Mononuclear cell (primary cell): ENCODE measurements at regions not wholly inside any gene's neighbourhood (a gene's known extent, or its start where the extent isn't known, plus 50 kb on each side); places are given as distances from the start of the nearest gene placed in this dataset.
A peak's percentile ranks its signal among the peaks of the same experiment; 100 is the strongest.

Source experiments
- H3K27me3 ChIP-seq: 2 replicates; pipeline ENCODE4 v1.6.0; 2011; ENCODE audit warnings: low read length, control low read depth; ENCODE audit not compliant: insufficient read depth
- H3K4me1 ChIP-seq: 2 replicates; pipeline ENCODE4 v1.5.1; 2011; ENCODE audit warnings: mild to moderate bottlenecking, low read length, control low read depth; ENCODE audit not compliant: insufficient read depth
- H3K4me3 ChIP-seq: 2 replicates; pipeline ENCODE4 v1.5.1; 2011; ENCODE audit warnings: mild to moderate bottlenecking, low read length, moderate library complexity
- H3K9me3 ChIP-seq: 2 replicates; pipeline ENCODE4 v1.5.1; 2011; ENCODE audit warnings: low read depth, mild to moderate bottlenecking, control low read depth, low read length

DNA sequence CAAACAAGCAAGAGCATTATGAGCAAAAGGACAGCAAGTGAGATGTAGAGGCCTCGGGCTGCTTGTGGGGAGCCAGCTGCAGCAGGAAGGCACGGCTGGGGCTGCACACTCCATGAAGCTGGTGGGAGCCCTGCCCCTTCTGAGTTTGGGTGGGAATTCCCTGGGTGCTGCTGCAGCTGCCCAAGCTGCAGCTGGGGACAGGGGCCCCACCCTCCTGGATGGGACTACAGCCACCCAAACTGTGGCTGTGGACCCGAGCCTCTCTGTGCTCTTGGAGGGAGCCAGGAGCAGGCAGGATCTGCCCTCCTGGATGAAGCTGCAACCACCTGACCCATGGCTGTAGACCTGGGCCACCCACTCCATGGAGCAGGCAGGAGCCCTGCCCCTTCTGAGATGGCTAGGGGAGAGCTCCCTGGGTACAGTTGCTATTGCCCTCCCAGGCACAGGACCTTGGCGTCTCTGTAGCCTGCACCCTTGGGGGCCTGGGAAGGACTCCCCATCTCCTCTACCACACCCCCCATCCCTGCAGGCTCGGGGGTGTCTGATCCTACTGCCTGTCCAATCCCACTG is 159.1 kb downstream of the ERCC6L2 start:
- no peaks in the 10 kb centered on the region for H3K9me3 ChIP-seq
- no peaks in the 10 kb centered on the region for H3K27me3 ChIP-seq
- H3K4me1 ChIP-seq: no peaks in the 10 kb centered on the region
- no peak overlapping the region for H3K4me3 ChIP-seq

DNA sequence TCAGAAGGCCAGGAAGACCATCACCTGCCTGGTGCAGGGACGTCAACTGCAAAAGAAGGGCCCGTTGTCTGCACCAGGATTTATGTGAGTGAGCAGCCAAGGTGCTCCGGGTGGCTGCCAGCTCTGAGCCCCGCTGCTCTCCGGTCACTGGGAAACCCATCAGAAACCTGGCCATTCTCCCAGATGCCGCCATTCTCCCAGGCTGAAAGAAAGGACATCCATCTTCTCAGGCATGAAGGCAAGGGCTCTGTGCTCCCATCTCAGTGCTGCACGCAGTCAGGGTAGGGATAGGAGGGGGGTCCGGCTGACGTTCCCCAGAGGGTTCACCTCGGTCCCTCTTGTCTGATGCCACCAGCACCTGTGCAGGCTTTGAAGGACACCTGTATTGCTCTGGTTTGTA is 158.4 kb downstream of the ERCC6L2 start:
- H3K27me3 ChIP-seq: no peaks in the 10 kb centered on the region
- H3K4me3 ChIP-seq: no peak overlapping the region
- no peaks in the 10 kb centered on the region for H3K4me1 ChIP-seq
- no peaks in the 10 kb centered on the region for H3K9me3 ChIP-seq

DNA sequence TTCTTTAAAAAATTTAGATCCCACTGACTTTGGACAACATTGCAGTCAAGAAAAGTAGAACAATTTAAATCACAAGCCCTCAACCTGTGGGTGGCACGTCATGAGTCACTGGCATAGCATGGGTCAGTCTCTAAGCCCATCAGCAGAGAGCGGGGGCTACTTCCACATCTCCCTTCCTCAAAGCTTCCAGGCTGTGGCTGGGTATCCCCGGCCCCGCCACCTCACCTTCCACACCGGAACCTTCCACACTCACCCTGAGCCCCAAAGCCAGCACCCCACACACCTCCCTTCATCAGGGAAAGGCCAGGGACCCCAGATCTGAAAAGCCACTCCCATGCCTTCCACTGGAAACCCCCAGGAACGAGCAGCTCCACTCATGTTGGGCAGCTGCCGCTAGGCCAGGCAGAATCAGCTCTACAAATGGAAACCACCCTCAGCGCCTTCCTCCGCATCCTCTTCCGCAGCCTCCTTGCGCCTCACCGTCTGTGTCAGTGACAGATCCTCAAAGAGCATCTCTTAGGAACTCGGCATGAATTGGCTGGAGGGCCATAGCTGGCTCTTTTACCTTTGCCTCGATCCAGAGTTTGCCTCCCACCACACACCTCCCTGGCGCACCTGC is 156.5 kb downstream of the ERCC6L2 start:
- Histone ChIP-seq H3K27me3 (peaks cover 15% of the 10 kb centered on the region), H3K9me3 (no peaks in the 10 kb centered on the region), H3K4me1 (peaks cover 8% of the 10 kb centered on the region), H3K4me3 (no peak overlapping the region)

DNA sequence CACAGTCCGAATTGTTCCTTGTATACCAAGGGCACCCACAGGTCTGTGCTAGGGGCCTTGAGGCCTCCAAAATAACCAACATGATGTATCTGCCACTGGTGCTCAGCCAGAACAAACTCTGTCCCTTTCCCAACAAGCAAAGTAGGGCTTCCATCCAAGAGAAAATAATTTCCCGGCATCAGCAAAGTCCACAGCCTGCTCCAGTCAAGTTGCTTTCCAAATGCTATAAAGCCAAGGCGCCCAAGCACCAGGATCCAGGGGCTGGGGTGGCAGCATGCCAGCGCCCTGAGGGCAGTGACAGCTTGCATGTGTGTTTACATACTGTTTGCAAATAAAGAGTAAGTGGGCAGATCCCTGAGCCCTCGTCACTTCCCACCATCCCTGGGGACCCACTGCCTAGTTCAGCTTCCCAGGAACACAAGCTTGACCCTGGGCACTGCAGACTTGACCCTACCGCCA is 155.9 kb downstream of the ERCC6L2 start:
- Histone ChIP-seq H3K4me1 (peaks cover 13% of the 10 kb centered on the region), H3K4me3 (no peak overlapping the region), H3K9me3 (no peaks in the 10 kb centered on the region), H3K27me3 (peaks cover 21% of the 10 kb centered on the region)

DNA sequence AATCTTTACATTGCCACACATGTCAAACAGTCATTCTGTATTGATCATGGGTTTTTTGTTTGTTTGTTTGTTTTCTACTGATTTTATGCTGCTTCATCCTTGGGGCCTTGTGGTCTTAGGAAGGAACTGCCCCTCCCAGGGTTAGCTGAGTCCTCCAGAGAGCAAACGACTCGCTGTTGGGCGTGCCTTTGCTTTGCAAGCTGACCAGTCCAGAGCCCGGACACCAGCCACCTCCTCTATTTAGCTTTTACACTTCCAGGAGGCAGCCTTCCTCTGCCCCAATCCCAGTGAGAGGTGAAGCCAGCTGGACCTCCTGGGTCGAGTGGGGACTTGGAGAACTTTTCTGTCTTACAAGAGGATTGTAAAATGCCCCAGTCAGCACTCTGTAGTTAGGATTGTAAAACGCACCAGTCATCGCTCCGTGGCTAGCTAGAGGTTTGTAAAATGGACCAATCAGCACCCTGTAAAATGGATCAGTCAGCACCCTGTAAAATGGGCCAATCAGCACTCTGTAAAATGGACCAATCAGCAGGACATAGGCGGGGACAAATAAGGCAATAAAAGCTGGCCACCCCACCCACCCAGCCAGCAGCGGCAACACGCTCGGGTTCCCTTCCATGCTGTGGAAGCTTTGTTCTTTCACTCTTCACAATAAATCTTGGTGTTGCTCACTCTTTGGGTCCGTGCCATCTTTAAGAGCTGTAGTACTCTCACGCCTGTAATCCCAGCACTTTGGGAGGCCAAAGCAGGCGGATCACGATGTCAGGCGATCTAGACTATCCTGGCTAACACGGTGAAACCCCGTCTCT is 154.4 kb downstream of the ERCC6L2 start:
- no peak overlapping the region for H3K4me3 ChIP-seq

DNA sequence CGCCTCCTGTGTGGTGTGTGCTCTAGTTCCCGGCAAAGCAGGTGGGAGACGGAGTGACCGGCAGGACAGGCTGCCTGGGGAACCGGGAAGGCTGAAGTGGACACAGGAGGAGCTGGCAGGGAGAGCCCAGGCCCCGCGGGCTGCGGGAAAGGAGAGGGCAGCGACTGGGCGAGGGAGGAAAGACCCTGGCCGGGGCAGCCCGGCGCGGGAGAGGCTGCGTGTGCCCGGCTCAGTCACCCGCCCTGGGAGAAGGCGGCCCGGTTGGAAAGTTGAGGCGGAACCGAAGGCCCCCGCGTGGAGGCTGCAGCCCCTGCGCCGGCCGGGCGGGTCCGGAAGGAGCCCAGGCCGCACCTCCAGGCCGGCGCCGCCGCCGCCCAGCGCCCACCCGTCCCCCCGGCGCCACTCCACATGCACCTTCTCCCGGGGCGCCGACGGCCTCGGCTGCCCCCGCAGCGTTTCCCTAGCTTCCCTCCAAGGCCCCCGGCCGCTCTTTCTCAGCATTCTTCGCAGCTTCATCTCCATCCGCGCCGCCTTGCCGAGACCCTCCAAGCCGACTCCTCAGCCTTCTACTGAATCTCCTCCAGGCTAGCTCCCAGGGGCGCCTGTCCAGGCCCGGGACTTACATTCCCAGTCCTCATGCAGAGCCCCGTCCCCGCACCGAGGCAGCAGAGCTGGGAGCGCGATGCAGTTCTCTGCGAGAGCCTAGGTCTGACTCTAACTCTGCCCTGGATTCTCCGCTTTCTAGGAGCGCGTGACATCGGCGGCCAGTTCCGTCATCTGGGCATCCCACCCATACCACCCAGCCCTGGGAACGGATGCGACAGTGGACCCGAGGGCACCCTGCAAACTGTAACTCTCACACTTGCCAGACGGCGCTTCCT is 152.0 kb downstream of the ERCC6L2 start:
- no peaks in the 10 kb centered on the region for H3K9me3 ChIP-seq
- H3K27me3 ChIP-seq: peaks cover 54% of the 10 kb centered on the region
- no peak overlapping the region for H3K4me3 ChIP-seq
- H3K4me1 ChIP-seq: peaks cover 25% of the 10 kb centered on the region

More for the DNA sequence above, 154.4 kb downstream of the ERCC6L2 start:
- peaks cover 31% of the 10 kb centered on the region for H3K27me3 ChIP-seq
- H3K9me3 ChIP-seq: no peaks in the 10 kb centered on the region
- peaks cover 13% of the 10 kb centered on the region for H3K4me1 ChIP-seq

DNA sequence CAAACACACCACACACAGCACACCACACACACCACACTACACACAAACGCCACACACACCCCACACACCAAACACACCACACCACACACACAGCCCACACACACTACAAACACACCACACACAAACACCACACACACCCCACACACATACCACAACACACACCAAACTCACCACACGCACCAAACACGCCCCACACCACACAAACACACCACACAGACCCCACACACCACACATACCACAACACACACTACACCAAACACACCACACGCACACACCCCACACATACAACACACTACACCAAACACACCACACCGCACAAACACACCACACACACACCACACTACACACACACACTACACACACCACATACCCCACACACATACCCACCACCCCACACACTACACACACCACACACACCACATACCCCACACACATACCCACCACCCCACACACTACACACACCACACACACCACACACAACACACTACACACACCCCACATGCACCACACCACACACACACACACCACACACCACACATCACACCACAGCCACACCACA is 151.2 kb downstream of the ERCC6L2 start:
- Histone ChIP-seq H3K27me3 (peaks cover 61% of the 10 kb centered on the region), H3K9me3 (no peaks in the 10 kb centered on the region), H3K4me3 (no peak overlapping the region), H3K4me1 (peaks cover 32% of the 10 kb centered on the region)

DNA sequence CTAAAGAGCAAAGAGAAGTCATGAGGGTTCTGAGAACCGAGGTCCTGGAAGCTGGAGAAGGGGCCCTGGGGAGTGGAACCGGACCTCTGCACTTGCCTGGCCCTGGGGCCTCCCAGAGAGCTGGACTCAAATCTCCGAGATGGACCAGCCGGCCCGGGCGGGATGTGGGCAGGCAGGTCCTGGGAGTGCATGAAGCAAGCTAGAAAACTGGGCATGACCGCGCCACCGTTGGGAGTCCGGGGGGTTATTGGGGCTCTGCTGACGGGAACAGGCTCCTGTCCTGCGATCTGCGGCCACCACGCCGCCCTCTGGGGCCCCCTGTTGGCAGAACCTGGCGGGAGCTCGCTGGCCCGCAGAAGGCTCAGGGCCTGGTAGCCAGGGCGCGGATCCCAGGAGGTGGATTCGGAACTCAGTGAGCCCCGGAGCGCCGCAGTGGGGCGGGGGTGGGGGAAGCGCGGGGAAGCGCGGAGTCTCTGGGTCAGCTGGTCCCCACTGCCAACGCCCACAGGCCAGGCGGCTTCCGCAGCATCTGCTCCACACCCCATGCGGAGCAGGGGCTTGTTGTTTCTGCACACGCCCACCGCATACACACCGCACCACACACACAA is 150.6 kb downstream of the ERCC6L2 start:
- Histone ChIP-seq H3K4me1 (peaks cover 32% of the 10 kb centered on the region), H3K9me3 (no peaks in the 10 kb centered on the region), H3K4me3 (no peak overlapping the region), H3K27me3 (peaks cover 64% of the 10 kb centered on the region)

DNA sequence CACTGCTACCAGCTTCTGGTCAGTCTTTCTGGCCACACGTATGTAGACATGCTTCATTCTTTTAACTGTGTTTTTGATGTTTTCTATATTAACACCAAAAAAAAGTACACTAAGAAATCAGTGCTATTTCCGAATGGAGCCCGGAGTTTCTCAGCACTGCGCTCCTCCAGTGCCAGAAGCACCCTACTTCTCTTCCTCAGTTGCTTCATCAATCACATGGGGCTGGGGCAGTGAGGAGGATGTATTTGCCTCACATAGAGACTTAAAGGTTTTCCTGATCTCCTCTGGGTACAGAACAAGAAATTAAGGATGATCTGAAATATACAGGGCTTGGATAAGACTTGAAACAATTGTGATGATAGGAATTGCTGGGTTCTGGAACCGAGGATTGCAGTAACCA is 148.0 kb downstream of the ERCC6L2 start:
- peaks cover 40% of the 10 kb centered on the region for H3K4me1 ChIP-seq
- peaks cover 72% of the 10 kb centered on the region for H3K27me3 ChIP-seq
- H3K9me3 ChIP-seq: no peaks in the 10 kb centered on the region
- no peak overlapping the region for H3K4me3 ChIP-seq

DNA sequence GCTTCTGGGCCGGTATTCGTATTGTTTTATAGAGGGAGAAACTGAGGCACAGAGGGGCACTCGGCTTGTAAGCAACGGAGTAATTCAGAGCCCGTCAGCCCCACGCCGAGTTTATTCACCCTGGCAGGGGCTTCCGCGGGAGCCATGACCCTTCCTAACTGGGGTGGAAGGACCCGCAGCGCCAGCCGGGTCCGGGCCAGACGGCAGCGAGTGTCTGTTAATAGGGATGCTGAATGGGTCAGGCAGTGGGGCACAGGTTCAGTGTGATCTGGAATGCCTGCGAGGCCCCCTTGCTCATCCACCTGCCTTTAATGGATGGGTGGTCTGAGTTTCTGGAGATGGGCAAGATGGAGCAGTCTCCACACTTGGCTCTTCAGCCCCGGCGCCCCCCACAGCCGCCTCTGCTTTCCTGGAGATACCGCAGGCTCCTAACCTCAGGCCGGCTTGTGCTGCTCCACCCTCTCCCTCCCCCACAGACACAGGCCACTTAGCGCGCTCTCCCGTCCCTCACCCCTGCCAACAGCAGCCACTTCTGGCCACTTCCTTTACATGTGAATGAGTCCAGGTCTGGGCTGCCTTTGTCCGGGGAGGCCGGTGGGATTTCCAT is 147.1 kb downstream of the ERCC6L2 start:
- Histone ChIP-seq H3K9me3 (no peaks in the 10 kb centered on the region), H3K4me1 (peaks cover 37% of the 10 kb centered on the region), H3K27me3 (peaks cover 63% of the 10 kb centered on the region), H3K4me3 (no peak overlapping the region)

DNA sequence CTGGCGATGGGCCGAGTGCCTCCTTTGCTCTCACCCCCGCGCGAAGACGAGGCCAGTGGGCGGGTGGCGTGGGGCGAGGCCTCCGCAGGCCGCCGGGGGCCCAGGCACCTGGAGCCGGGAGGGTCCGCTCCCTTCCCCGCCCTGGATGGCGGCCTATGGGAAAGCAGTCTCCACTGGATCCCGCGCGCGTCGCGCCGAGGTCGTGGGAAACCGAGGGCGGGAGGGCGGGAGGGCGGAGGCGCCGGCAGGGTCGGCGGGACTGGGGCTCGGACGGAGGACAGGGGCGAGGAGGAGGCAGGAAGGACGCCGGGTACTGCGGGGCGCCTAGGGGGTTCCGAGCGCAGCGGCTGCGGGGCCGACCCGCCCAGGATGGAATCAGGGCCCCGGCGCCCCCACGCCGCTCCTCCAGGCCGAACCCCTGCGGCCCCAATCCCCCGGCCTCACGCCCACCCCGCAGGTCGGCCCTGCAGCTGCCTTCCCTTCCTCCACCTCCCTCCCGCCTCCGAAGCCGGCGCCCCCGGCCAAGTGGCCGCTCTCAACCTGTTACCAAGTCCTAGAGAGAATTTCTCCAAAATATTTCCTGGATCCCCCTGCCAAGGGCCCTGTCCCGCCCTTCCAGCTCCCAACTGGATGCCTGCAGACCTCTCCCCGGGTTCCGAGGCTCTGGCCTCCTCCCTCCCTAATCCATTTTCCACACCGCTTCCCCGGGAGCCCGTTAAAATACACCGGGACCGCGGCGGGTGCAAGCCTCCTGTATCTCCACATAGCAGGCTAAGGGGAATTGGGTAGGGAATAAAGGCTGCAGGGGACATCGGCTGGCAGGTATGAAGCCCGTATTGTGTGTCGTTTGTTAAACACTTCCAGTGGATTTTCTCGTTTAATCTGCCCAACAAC is 146.3 kb downstream of the ERCC6L2 start:
- peaks cover 57% of the 10 kb centered on the region for H3K27me3 ChIP-seq
- peak overlapping the region; percentile 41 for H3K4me3 ChIP-seq
- H3K9me3 ChIP-seq: no peaks in the 10 kb centered on the region
- H3K4me1 ChIP-seq: peaks cover 38% of the 10 kb centered on the region

DNA sequence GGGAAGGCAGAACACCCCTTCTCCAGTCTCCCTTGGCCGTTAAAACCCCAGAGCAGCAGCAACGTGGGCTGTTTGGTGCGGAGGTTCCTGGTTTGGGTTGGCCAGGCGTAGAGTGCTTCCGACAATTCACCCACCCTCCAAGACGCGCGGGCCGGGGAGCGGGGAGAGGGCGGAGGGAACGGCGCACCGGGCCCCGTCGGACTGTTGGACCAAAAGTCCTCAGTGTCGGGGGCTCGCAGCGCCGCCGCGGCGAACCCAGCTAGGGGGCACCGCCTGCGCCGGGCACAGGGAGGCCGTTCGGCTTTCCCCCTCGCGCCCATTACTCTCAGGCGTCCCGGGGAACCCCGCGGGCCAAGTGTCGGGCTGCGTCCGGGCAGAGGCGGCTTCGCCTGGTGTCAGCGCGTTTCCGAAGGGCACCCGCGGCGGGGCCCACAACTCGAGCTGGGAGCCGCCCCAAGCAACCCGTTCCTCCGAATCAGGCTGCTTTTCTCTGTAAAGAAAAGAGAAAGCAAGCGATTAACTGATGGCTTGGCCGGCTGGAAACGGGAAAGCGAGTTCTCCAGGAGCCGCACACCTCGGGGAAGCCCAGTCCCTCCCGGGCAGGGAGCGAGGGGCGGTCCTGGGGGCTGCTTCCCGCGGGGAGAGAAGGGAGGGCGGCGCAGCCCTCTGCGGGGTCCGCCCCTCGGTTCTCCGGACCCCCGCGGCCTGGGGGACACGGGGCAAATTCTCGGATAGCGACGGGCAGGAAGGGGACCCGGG is 145.5 kb downstream of the ERCC6L2 start:
- Histone ChIP-seq H3K4me1 (peaks cover 37% of the 10 kb centered on the region), H3K27me3 (peaks cover 50% of the 10 kb centered on the region), H3K9me3 (no peaks in the 10 kb centered on the region), H3K4me3 (peak overlapping the region; percentile 41)
